ENCODE measurements at regions not wholly inside any gene's neighbourhood (a gene's known extent, or its start where the extent isn't known, plus 50 kb on each side); places are given as distances from the start of the nearest gene placed in this dataset.

- H3K4ac ChIP-seq (ENCODE audit: low read depth, low read length): no peak overlapping the region
- no peak overlapping the region for H2AK5ac ChIP-seq (ENCODE audit: insufficient read length, low read length)
- H3K23ac ChIP-seq (ENCODE audit: insufficient read length, low read depth, low read length): no peak overlapping the region
- H4K91ac ChIP-seq (ENCODE audit: insufficient read length, low read depth, low read length): no peak overlapping the region
- H2BK5ac ChIP-seq (ENCODE audit: insufficient read length, low read length): no peak overlapping the region
- peaks cover 0 to 3% of the 10 kb centered on the region in 2 experiments; a peak in 2 of 5 replicates for H3K9me3 Mint-ChIP-seq
- H3K27me3 ChIP-seq (ENCODE audit: insufficient read depth, low read length): no peaks in the 10 kb centered on the region
- no peak overlapping the region for H3K56ac ChIP-seq (ENCODE audit: insufficient read length, low read depth, low read length)
- H2BK120ac ChIP-seq (ENCODE audit: low read depth, low read length, poor library complexity, severe bottlenecking): no peak overlapping the region
- H2BK12ac ChIP-seq (ENCODE audit: insufficient read length, low read depth, low read length): no peak overlapping the region
- H3K79me1 ChIP-seq (ENCODE audit: insufficient read depth, low read depth, low read length, poor library complexity, severe bottlenecking): no peaks in the 10 kb centered on the region
- no peak overlapping the region for H3K18ac ChIP-seq (ENCODE audit: insufficient read length, low read depth, low read length)
- no CpG with 5 or more reads among the region's 2 CpGs for WGBS (ENCODE audit: extremely low coverage, insufficient read length, low lambda C conversion rate)
- H3K9ac ChIP-seq (ENCODE audit: extremely low read depth, insufficient read length, low read length): no peak overlapping the region
- H2BK20ac ChIP-seq (ENCODE audit: low read depth, low read length, poor library complexity, severe bottlenecking): no peak overlapping the region
- TF ChIP-seq CTCF (conservative IDR thresholded peaks at IDR 0.05): no peak
- H2BK15ac ChIP-seq (ENCODE audit: low read depth, low read length): no peak overlapping the region
- peaks cover 0 to 10% of the 10 kb centered on the region in 2 experiments; a peak in 2 of 4 replicates for H3K4me1 Mint-ChIP-seq
- H2AFZ ChIP-seq (ENCODE audit: low read length): no peak overlapping the region
- H4K5ac ChIP-seq (ENCODE audit: insufficient read length, low read depth, low read length): no peak overlapping the region
- H3K4me3 Mint-ChIP-seq: no peak overlapping the region
- no peak overlapping the region for H4K8ac ChIP-seq (replicated peaks; ENCODE audit: insufficient read length, low read depth, low read length)
- no peaks in the 10 kb centered on the region for H3K4me1 ChIP-seq (ENCODE audit: insufficient read depth, low read length)
- no peaks in the 10 kb centered on the region for H3K9me3 ChIP-seq (ENCODE audit: control insufficient read depth, low read depth, low read length)
- H3K27ac ChIP-seq (ENCODE audit: insufficient read length, low read depth, low read length): no peak overlapping the region
- no peaks in the 10 kb centered on the region for H4K20me1 ChIP-seq (ENCODE audit: control insufficient read depth, insufficient read depth, insufficient read length)
- DNase-seq: no peak
- H3K14ac ChIP-seq (ENCODE audit: insufficient read depth, low read length): no peak overlapping the region
- H3K4me2 ChIP-seq (ENCODE audit: insufficient read depth, insufficient read length, low read length): no peak overlapping the region
- H3K36me3 Mint-ChIP-seq (ENCODE audit: insufficient read depth in 1 of 3, low read depth in 3 of 3): no peaks in the 10 kb centered on the region
- H3K27me3 Mint-ChIP-seq (ENCODE audit: low read depth): peaks cover 10% of the 10 kb centered on the region
- no peaks in the 10 kb centered on the region for H3K79me2 ChIP-seq (ENCODE audit: insufficient read depth, low read length)
- no peak overlapping the region for H3K27ac Mint-ChIP-seq
- H3T11ph ChIP-seq (ENCODE audit: low read length): no peak overlapping the region
- no peaks in the 10 kb centered on the region for H3K23me2 ChIP-seq (ENCODE audit: insufficient read length, low read depth, low read length, poor library complexity, severe bottlenecking)
These were observed 84.3 kb upstream of the NLRP1 start for GRCh38 chr17:5668557-5669138.
